ENCODE measurements at regions not wholly inside any gene's neighbourhood (a gene's known extent, or its start where the extent isn't known, plus 50 kb on each side); places are given as distances from the start of the nearest gene placed in this dataset.

GRCh38 chr15:81073801-81074200, 60.3 kb upstream of the CFAP161 start:
- no peak for TF ChIP-seq POLR2A (IDR thresholded peaks at IDR 0.05; ENCODE audit: low read depth)
- TF ChIP-seq CTCF (IDR thresholded peaks at IDR 0.05): no peak
- no peak for TF ChIP-seq EP300 (IDR thresholded peaks at IDR 0.05)
- no peak for TF ChIP-seq POLR2AphosphoS5 (IDR thresholded peaks at IDR 0.05)
